NB4 (cell line): ENCODE measurements at regions not wholly inside any gene's neighbourhood (a gene's known extent, or its start where the extent isn't known, plus 50 kb on each side); places are given as distances from the start of the nearest gene placed in this dataset.
"Not testable (repeated sequence)": the region's sequence is repeated elsewhere in the genome, so short reads cannot be mapped to it uniquely, and the experiment has no call there.

Experiments used
- DNase-seq: peaks from one replicate; pipeline ENCODE4 v3.0.0; 2010; ENCODE audit warnings: low read depth
- H3K4me3 ChIP-seq: one replicate; pipeline ENCODE4 v1.5.1; 2011; ENCODE audit warnings: mild to moderate bottlenecking, low read depth, low read length, moderate library complexity
- MYC ChIP-seq: IDR thresholded peaks from 2 replicates; pipeline ENCODE4 v1.6.1; 2011; ENCODE audit warnings: low read depth, low read length
- POLR2A ChIP-seq: IDR thresholded peaks from 2 replicates; pipeline ENCODE4 v1.6.1; 2011; ENCODE audit warnings: mild to moderate bottlenecking; ENCODE audit not compliant: insufficient read length; ENCODE audit errors: extremely low read depth
- TF ChIP-seq, protein P1 (sequence below): IDR thresholded peaks from one replicate; pipeline ENCODE4 v1.5.1; 2012; ENCODE audit warnings: low read depth, low read length
- TF ChIP-seq, protein P2 (sequence below): IDR thresholded peaks from 2 replicates; pipeline ENCODE4 v1.6.1; 2011; ENCODE audit warnings: low read depth, low read length

DNA sequence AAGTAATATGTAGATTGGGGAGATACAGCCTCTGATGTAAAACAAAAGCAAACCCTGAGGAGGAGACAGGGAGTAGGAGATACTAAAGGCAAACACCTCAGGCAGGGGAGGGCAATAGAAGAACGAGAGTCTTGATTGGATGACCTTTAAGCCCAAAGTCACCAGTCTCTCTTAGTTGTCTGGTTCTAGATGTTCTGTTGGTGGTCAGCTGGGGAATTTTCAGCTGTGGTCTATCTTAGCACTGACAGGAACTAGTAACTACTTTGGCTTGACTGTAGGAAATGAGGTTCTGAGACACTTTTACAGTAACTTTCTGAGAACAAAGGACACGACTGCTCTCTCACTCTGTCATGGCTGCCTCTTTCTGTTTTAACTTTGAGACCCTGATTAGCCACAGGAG, 290.7 kb upstream of the MIR17HG start:
- TF ChIP-seq MYC (no peak), POLR2A (no peak)
- TF ChIP-seq, protein P1, sequence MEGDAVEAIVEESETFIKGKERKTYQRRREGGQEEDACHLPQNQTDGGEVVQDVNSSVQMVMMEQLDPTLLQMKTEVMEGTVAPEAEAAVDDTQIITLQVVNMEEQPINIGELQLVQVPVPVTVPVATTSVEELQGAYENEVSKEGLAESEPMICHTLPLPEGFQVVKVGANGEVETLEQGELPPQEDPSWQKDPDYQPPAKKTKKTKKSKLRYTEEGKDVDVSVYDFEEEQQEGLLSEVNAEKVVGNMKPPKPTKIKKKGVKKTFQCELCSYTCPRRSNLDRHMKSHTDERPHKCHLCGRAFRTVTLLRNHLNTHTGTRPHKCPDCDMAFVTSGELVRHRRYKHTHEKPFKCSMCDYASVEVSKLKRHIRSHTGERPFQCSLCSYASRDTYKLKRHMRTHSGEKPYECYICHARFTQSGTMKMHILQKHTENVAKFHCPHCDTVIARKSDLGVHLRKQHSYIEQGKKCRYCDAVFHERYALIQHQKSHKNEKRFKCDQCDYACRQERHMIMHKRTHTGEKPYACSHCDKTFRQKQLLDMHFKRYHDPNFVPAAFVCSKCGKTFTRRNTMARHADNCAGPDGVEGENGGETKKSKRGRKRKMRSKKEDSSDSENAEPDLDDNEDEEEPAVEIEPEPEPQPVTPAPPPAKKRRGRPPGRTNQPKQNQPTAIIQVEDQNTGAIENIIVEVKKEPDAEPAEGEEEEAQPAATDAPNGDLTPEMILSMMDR, result no peak
- TF ChIP-seq, protein P2, sequence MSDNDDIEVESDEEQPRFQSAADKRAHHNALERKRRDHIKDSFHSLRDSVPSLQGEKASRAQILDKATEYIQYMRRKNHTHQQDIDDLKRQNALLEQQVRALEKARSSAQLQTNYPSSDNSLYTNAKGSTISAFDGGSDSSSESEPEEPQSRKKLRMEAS, result no peak
- no peak overlapping the region for H3K4me3 ChIP-seq
- no peak for DNase-seq

DNA sequence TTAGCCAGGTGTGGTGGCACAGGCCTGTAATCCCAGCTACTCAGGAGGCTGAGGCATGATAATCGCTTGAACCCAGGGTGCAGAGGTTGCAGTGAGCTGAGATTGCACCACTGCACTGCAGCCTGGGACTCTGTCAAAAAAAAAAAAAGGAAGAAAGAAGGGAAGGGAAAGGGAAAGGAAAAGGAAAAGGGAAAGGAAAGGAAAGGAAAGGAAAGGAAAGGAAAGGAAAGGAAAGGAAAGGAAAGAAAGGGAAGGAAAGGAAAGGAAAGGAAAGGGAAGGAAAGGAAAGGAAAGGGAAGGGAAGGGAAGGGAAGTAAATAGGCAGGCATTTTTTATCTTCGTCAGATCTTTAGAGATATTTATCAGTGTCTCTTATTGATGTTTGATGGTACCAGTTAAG, 290.0 kb upstream of the MIR17HG start:
- H3K4me3 ChIP-seq, DNase-seq: not testable (repeated sequence)

DNA sequence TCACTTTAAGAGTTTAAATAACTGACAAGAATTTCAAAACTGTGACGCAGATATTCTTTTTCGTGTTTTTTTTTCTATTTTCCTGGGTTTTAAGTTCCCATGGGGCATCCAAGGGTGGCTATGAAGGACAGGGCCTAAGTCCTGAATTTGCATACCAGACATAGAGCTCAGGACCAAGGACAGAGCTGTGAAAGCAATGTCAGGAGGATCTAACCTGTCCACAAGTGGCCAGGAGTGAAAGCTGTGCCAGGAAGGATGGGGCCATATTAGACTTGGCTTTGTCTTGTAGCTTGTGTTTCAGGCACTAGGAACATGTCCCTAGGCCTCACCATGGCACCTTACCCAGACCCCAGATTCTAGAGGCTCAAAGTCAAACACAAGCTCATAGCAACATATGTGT, 289.4 kb upstream of the MIR17HG start:
- no peak overlapping the region for H3K4me3 ChIP-seq
- DNase-seq, result peak; percentile 24
- no peak for TF ChIP-seq MYC
- TF ChIP-seq, protein P1, result no peak
- TF ChIP-seq POLR2A, result no peak
- TF ChIP-seq, protein P2, result no peak

DNA sequence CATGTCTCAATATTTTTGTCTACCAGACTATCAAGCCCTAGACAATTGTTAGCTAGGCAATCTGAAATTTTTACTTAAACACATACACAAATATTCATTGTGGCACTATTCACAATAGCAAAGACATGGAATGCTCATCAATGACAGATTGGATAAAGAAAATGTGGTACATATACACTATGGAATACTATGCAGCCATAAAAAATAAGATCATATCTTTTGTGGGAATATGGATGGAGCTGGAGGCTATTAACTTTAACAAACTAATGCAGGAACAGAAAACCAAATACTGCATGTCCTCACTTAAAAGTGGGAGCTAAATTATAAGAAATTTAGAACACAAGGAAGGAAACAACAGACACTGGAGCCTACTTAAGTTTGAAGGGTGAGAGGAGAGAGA, 288.6 kb upstream of the MIR17HG start:
- no peak for TF ChIP-seq POLR2A
- TF ChIP-seq, protein P1, result no peak
- no peak overlapping the region for H3K4me3 ChIP-seq
- no peak for DNase-seq

DNA sequence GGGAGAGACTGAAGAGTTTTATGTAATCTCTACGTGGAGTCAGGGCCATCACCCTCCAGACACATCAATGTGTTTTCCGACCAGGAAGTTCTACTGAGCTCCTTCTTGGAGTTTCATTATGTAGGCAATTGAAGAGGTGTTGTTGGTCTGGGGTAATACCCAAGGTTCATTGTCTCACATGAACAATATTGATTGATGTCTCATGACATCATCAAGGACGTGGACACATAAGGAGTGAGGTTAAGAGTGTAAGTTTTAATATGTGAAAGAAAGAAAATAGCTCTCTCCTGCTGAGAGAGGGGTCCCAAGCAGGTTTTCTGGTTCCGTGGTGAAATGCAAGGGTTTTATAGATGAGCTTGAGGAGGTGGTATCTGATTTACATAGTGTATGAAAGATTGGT, 280.7 kb upstream of the MIR17HG start:
- H3K4me3 ChIP-seq, result no peak overlapping the region
- TF ChIP-seq, protein P2, result no peak
- TF ChIP-seq MYC (no peak), POLR2A (no peak)
- TF ChIP-seq, protein P1, result no peak
- DNase-seq, result no peak

DNA sequence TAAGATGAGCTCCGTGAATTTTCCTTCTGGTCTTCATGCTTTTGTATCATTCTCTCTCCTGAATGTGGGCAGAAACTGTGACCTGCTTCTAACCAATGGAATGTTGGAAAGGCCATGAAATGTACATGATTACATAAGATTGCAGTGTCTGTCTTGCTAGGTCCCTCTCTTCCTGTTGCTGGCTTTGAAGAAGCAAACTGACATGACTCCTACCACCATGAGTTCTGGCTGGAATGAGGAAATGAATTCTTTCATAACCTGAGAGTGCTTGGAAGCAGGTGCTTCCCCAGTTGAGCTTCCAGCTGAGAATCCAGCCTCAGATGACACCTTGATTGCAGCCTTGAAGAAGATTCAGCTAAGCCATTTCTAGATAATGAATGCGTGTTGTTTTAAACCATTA, 275.0 kb upstream of the MIR17HG start:
- no peak for TF ChIP-seq MYC
- no peak for TF ChIP-seq POLR2A
- TF ChIP-seq, protein P1, result no peak
- TF ChIP-seq, protein P2, result no peak
- H3K4me3 ChIP-seq, result no peak overlapping the region
- DNase-seq, result no peak
